Middle frontal gyrus (tissue), 1 donor: ENCODE measurements at regions not wholly inside any gene's neighbourhood (a gene's known extent, or its start where the extent isn't known, plus 50 kb on each side); places are given as distances from the start of the nearest gene placed in this dataset.
"Not testable (repeated sequence)": the region's sequence is repeated elsewhere in the genome, so short reads cannot be mapped to it uniquely, and the experiment has no call there.

Experiments used
- DNase-seq: peaks from one replicate; pipeline ENCODE4 v3.0.0-alpha.2; 2015; ENCODE audit warnings: low spot score; ENCODE audit errors: extremely low spot score

DNA sequence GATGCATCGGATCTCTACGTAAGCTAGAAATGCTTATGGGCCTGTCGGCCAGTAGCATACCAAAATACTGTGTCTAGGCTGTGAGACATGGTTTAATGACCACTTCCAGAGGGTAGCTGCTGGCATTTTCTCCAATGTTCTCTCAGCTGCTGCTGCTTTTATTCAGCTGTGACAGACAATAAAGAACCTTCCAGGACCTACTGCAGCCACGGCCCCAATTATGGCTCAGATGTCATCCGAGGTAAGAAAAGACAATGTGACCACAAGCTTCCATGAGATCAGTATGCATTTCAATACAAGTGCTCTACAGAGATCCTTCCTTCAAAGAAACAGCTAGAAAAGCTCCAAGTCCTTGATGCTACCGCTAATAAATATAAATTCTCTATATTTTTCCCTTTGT is 256.2 kb downstream of the SDHAF3 start:
- no peak for DNase-seq

DNA sequence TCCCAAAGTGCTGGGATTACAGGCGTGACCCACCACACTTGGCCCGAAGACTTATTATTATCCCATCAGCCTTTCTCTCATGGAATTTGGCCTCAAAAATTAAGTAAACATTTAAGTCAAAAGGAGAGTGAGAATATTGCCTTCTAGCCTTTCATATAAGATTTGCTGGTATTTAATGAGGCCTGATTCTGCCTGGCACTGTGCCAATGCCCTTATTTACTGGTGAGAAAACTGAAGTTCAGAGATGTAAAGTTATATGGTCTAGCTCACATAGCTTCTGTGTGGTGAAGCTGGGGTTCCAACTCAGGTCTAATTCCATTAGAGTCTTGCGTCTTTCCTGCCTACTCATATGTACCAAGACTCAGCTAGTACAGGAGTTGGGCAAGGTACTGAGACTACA is 260.2 kb downstream of the SDHAF3 start:
- no peak for DNase-seq

DNA sequence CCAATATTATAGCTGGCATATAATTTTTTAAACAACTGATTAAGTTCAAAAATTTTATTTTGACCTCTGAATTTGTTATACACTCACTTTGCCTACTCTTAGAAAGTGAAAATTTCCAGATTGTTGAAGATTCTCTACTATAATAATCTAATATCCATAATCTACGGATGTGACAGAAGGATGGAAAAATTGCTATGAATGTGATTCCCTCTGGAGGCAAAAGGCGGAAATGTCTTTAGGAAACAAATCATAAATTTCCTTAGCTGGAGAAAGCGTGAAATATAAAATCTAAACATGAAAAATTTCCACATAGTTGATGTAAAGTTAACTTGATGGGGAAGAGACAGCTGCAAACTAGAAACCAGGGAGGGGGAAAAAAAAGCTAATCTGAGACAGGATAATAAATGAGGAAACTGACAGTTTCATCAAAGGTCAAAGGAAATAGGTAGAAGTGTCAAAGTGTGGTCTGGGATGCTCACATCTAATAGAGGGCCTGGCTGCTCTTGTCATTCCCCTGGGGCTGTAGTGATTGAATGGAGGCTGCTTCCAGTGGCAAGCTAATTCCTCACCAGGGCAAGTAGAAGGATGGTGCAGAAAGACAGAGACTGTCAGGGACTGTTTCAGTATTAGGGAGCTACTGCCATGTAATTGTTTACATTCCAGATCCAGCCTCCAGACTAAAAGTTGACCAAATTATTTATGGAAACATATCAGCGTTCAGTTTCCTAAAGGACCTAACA is 264.5 kb downstream of the SDHAF3 start:
- no peak for DNase-seq

DNA sequence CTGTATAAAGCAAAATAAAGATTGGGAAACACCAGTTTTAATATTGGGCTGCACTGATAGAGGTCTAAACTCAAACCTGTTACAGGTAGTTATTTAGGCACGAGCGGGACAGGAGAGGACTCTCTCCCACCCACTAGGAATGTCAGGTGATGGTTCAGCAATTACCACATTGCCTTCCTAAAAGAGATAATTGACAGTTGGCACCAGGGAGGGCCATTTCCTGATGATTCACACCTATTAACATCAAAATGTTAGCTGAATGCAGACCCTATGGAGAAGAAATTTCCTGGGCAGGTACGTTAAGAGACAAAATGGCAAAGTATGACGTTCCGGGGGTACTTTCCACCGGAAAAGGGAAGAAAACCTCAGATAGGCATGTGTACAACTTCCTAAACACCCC is 272.6 kb downstream of the SDHAF3 start:
- DNase-seq = no peak

DNA sequence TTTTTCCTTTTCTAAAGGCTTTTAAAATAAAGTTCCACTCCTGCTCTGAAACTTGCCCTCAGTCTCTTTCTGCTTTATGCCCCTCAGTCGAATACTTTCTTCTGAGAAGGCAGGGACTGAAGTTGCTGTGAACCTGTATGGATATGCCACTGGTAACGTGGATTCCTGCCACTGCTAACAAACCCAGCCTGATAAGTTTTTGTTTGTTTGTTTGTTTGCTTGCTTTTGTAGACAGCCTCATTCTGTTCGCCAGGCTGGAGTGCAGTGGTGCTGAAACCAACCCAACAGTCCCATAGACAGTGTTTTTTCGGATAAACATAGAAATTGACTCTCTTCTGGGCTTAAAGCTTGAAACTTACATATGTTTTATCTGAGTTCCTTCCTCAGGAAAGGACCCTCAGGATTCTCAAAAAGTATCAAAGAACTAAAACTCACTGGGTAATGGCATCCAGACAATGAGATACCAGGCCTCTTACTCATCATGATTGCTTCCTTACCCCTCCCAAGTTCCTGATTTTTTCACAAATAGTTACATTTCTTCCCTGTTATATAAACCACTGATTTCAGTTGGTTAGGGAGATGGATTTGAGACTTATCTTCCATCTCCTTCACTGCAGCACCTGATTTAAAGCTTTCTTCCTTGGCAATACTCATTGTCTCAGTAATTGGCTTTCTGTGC is 273.6 kb downstream of the SDHAF3 start:
- no peak for DNase-seq

DNA sequence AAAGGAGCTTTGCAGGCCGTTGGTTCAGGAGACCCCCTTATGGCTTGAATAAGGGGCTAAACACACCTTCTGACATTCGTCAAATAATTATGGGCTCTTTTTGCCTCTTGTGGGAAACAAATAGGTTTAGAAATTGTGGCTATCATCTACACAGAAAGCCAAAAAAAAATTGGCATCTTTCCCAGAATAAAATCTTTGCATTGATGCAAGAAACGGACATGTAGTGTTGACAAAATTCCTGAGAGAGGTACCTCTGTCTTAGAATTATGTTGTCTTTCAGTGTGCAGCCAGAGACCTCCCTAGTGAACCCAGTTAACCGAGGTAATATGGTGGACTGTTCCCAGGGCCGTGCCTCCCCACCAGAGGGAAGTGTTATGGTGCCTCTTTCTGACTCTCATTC is 283.9 kb downstream of the SDHAF3 start:
- no peak for DNase-seq

DNA sequence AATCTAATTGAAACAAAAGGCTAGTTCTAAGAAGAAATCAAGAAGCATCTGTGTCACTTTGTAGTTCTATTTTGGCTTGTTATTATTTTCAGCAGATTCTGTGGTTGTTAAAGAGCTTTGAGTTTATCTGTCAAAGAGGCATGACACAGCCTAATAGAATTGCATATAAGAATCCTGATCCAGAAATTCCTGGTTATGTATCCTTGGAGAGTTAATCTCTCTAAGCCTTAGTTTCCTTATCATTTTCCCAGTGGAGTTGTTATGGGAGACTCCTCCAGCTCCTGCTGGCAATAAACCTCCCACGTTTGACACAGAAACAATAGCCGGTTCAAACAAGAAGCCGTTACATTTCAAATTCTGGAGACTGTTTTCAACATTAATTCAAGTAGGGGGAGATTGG is 288.3 kb downstream of the SDHAF3 start:
- no peak for DNase-seq

DNA sequence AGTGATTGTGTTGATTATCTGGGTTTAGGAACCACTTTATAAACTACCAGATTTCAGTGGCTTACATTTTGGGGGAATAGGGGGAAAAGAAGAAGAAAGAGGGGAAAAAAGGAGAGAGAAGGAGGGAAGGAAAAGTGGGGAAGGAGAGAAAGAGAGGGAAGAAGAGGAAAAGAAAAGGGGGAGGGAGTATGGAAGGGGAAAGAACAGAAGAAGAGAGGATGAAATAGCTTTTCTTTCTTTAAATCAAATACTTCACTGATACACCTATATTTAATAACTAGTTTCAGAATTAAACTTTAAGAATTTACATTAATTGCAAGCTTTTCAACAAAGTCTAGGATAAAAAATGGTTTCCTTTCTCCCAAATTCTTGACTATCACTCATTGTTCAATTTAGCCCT is 289.6 kb downstream of the SDHAF3 start:
- no peak for DNase-seq

DNA sequence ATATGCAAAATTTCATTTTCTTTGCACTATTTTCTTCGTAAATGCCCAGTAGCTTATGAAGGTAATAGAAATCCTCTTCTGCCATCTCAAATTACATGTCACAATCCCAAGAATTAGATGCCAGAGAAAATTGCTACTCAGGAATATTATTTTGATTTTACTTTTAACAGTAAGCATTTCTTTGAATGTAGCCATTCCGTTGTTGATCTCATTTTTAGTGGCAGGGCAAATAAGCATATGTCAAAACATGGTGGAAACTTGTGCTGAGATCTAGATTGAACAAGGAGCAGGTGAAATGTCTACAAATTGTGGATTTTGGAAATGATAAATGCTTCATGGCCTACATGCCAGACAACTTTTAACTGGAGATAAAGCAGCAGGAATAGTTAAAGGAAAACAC is 291.8 kb downstream of the SDHAF3 start:
- no peak for DNase-seq

DNA sequence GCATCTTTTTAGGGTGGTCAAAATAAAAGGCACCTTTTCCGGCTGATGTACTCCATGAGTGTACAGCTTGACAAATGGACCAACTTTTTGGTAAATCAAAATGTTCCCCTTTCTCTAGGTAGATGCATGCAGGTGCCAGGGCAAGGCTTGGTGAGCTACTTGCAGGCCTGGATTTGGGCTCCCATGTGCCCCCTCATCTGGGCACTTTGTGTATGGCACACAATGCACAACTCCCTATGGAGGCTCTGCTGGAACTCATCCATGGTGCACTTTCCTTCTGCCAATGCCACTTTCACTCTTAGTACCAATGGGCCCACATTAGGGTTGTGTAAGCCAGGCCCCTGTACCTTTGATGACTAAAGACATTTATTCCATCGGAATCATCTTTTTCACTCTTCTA is 300.8 kb downstream of the SDHAF3 start:
- DNase-seq = no peak

DNA sequence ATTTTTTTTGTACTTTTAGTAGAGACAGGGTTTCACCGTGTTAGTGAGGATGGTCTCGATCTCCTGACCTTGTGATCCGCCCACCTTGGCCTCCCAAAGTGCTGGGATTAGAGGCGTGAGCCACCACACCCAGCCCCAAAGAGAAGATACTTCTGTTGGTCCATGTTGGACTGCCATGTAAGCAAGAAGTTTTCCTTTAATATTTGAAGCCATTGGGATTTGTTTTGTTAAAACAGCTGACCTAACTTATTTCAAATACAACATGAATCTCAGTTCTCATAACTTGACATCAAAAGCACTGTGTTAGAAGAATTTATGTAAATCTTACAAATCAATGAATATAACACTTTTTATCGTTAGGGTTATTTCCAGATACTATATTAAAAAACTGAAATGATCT is 302.4 kb downstream of the SDHAF3 start:
- no peak for DNase-seq

DNA sequence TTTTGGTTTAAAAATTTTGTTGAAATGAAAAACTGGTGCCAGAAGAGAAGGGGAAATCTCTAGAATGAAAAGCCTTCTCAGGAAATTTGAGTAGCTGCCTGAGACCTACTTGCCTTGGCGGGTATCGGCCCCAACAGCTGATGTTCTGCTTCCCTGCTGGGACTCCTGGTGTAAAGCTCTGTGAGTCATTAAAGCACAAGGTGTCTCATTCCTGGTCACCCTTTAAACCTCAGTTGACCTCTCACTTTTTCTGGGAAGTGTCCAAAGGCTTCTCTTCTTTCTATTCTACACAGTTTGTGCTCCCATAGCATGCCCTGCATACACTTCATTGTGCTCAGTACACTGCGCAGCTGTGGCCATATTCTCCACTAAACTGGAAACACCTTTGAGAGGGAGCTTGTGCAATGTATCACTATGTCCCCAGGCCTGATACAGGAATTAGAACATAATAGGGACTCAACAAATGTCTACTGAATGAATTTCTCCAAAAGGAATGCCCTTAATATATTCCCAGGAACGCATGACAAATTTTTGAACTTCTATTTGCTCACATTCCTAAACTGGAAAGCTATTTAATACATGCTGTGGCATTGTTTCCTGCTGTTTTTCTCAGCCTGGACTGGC is 303.9 kb downstream of the SDHAF3 start:
- DNase-seq = no peak

DNA sequence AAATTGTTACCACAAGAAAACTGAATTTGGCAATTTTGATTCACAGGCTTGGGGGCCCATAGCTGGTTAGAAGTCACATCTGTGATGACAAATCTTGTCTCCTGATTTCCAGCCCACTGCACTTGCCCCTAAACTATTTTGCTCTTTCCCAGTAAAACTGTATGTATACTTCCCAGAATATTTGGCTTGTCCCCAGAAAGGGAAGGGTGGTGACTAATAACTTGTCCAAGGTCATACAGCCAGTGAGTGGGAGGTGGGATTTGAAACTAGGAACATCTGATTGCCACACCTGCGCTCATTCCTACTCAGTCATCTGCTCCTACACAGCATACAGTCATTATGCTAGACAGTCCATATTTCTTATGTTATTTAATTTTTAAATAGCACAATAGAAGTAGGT is 304.5 kb downstream of the SDHAF3 start:
- DNase-seq = no peak

DNA sequence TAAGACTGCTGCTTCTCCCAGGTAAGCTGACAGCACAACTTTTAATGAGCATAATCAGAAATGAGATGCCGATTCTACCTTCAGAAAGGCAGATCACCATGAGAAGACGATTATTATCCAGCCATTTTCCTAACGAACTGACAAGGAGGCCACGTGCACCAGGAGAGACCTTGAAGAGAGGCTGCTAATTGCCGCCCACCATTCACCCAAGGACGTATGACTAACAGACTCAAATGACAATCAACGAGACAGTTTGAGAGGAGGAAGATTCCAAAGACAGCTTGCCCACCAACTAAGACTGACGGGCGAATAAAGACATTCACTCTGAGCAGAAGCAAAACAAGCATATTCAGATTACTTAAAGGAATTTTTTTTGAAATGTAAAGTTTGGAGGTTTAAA is 301.9 kb upstream of the TAC1 start:
- DNase-seq = no peak

DNA sequence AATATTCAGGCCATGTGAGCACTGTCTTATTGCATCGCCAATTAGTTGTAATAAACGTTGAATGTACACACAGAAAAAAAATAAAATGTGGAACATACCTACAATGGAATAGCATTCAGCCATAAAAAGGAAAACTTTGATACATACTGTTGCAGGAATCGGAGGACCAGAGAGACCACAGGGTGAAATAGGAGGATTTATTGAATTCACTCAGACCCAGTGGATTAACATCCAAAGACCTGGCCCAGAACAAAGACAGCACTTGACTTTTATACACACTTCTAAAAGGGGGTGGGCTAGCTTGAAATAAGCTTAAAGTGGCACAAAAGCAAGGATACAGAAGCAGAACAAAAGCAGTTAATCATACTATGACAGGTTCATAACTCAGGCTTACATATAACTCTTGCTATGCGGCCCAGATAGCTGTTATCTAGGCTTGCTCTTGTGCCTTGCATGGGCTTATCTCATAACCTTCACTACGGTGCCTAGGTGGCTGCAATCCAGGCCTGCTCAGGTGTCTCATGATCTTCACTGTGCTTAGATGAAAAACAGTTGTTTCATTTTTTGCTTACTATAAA is 292.2 kb upstream of the TAC1 start:
- DNase-seq = no peak

DNA sequence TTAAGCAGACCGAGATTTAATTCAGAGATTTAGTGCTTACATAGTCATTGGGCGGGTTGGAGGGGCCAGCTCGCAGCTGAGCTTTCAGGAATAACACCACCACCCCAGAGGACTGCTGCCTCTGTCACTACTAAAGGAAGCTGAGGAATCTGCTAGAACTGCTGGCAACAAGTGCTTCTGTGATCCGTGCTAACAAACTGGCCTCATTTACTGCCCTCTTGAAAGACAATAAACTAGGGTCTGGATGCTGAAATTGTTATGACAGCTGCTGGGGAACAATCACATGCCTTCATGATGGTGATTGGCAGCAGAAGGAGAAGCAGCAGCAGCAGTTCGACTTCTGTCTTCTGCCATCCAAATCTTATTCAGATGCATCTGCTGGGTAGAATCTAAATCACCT is 285.5 kb upstream of the TAC1 start:
- no peak for DNase-seq

DNA sequence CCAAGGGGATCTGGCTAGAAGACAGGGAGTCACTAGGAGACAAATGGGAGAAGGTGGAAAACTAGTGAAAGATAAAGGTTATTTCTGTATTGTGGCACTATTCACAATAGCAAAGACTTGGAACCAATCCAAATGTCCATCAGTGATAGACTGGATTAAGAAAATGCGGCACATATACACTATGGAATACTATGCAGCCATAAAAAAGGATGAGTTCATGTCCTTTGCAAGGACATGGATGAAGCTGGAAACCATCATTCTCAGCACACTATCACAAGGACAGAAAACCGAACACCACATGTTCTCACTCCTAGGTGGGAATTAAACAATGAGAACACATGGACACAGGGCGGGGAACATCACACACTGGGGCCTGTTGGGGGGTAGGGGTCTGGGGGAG is 282.4 kb upstream of the TAC1 start:
- not testable (repeated sequence) for DNase-seq

DNA sequence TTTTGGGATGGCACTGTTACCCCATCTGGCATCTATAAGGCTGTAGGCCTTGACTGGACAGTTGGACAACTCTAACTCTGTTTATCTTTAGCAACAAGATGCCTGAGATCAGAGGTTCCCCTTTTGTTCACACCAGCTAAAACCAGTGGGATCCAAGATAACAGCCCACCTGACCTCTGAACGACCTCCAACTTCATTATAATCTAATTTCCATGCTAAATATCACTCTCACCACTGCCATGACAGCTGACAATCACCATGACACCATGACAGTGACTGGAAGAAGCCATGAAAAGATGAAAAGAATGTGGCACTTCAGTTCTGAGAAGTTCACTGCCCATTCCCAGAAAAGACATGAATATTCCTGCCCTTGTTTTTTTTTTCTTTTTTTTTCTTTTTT is 281.4 kb upstream of the TAC1 start:
- no peak for DNase-seq

DNA sequence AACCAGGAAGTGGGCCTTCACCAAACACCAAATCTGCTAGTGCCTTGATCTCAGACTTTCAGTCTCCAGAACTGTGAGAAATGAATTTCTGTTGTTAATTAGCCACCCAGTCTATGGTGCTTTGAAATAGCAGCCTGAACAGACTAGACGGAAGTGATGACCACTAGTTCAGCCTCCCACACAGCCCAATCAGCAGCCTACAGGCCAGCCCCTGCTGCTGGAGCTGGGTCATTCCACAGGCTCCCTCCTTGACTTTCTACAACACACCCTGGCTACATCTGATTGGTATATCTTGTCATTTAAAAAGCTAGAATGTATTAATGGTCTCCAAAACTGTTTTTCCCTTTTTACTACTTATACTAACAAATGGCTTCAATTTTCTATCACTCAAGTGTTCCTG is 277.2 kb upstream of the TAC1 start:
- DNase-seq = no peak

DNA sequence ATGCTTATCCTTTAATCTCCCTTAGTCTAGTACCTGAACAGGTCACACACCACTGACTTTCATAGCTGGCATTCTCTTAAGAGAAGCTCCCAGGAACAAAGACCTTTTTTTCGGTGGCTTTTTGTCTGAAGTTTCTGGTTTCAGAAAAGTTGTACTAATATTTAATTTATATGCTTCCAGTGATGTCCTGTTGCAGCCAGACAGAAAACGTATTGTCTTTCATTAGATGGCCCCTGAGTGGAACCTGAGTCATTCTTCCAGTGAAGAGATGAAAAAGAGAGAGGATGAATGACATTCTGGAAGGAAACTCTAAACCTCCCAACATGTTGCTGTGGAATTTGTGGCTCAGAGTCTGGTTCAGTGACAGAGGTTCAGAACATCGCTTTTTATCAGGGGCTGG is 274.8 kb upstream of the TAC1 start:
- no peak for DNase-seq

DNA sequence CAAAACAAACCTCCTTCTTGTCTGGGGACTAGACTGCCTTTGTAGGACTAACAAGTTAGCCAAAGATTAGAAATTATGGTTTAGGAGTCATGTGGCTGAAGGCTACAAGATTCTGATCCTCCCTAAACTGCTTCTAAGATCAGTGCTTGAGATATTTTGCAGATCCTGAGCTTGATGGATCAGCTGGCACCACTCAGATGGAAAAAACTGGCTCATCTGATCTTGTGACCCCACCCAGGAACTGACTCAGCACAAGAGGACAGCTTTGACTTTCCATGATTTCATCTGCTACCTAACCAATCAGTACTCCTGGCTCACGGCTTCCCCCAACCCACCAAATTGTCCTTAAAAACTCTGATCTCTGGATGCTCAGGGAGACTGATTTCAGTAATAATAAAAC is 271.5 kb upstream of the TAC1 start:
- no peak for DNase-seq

DNA sequence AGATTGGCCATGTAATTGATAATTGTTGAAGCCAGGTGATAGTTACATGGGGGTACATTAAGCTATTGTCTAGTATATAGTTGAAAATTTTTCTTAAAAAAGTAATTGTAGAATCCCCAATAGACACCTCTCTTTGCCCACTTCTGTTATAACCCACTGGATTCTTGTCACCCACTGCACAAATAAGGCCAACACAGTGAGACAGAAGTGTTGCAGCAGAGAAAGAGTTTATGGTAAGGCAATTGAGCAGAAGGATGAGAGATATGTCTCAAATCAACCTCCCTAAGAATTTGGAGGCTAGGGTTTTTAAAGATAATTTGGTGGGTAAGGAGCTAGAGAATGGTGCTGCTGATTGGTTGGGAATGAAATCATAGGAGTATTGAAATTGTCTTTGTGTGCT is 270.3 kb upstream of the TAC1 start:
- no peak for DNase-seq

DNA sequence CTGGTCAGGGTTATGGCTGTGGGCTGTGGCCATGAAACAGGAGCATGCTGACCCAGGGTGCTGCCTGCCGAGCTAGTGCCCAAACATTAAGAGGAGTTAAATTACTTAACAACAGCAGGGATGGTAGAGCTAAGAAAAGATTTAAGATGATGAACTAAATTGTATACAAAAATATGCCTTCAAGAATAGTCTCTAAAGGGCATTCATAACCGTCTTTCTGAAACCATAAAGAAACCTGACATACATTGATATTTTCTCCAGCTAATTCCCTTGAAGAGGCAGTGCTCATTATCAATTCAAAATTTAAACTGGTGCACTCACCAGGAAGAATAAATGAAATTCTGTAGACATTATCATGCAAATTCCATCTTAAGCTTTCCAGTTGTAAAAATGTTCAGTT is 265.8 kb upstream of the TAC1 start:
- no peak for DNase-seq
